Astrocyte (in vitro differentiated cells and primary cell): ENCODE measurements at regions not wholly inside any gene's neighbourhood (a gene's known extent, or its start where the extent isn't known, plus 50 kb on each side); places are given as distances from the start of the nearest gene placed in this dataset.

ENCODE experiments used
- DNase-seq: peaks from one replicate; pipeline ENCODE4 v3.0.0-alpha.2; 2010; ENCODE audit warnings: low read depth
- FAIRE-seq: peaks from 2 replicates; lab custom pipeline; 2011; peaks lifted over from hg19 to GRCh38; lab: Jason Lieb, UNC
- H2AFZ ChIP-seq: 2 replicates; pipeline ENCODE4 v1.6.0; 2012; ENCODE audit warnings: low read depth, low read length, inconsistent platforms
- H3K27ac ChIP-seq: 2 replicates; pipeline ENCODE4 v1.5.1; 2011; ENCODE audit warnings: low read depth, low read length, inconsistent platforms
- H3K27me3 ChIP-seq: 2 replicates; pipeline ENCODE4 v1.6.0; 2011; ENCODE audit warnings: low read length, inconsistent platforms; ENCODE audit not compliant: insufficient read depth
- H3K36me3 ChIP-seq: 2 replicates; pipeline ENCODE4 v1.5.1; 2011; ENCODE audit warnings: low read length, inconsistent platforms; ENCODE audit not compliant: insufficient read depth
- H3K4me1 ChIP-seq: 2 replicates; pipeline ENCODE4 v1.5.1; 2011; ENCODE audit warnings: low read length, inconsistent platforms; ENCODE audit not compliant: insufficient read depth
- H3K4me2 ChIP-seq: 2 replicates; pipeline ENCODE4 v1.6.0; 2012; ENCODE audit warnings: low read length, inconsistent platforms
- H3K4me3 ChIP-seq: 2 replicates; pipeline ENCODE4 v1.5.1; 2011; ENCODE audit warnings: low read depth, mild to moderate bottlenecking, low read length, inconsistent platforms; ENCODE audit not compliant: insufficient read depth
- H3K79me2 ChIP-seq: 2 replicates; pipeline ENCODE4 v1.6.0; 2012; ENCODE audit warnings: mild to moderate bottlenecking, low read length, inconsistent platforms; ENCODE audit not compliant: insufficient read depth
- H3K9ac ChIP-seq: 2 replicates; pipeline ENCODE4 v1.6.0; 2012; ENCODE audit warnings: mild to moderate bottlenecking, low read length, inconsistent platforms
- H3K9me3 ChIP-seq: 2 replicates; pipeline ENCODE4 v1.5.1; 2012; ENCODE audit warnings: low read depth, mild to moderate bottlenecking, low read length, inconsistent platforms; ENCODE audit not compliant: insufficient read depth
- H4K20me1 ChIP-seq: 2 replicates; pipeline ENCODE4 v1.6.0; 2012; ENCODE audit warnings: low read length, inconsistent platforms; ENCODE audit not compliant: insufficient read depth
- H3K27ac Mint-ChIP-seq: one replicate; pipeline ENCODE4 v1.8.0; 2021; ENCODE audit warnings: mild to moderate bottlenecking, mixed read lengths; ENCODE audit not compliant: unreplicated experiment
- H3K27me3 Mint-ChIP-seq: one replicate; pipeline ENCODE4 v1.8.0; 2021; ENCODE audit warnings: low read depth, mixed read lengths; ENCODE audit not compliant: unreplicated experiment
- H3K36me3 Mint-ChIP-seq: one replicate; pipeline ENCODE4 v1.8.0; 2021; ENCODE audit warnings: low read depth, mixed read lengths; ENCODE audit not compliant: unreplicated experiment
- H3K4me1 Mint-ChIP-seq: one replicate; pipeline ENCODE4 v1.8.0; 2021; ENCODE audit warnings: low read depth, mixed read lengths; ENCODE audit not compliant: unreplicated experiment
- H3K4me3 Mint-ChIP-seq: one replicate; pipeline ENCODE4 v1.8.0; 2021; ENCODE audit warnings: mild to moderate bottlenecking, moderate library complexity, mixed read lengths; ENCODE audit not compliant: unreplicated experiment
- H3K9me3 Mint-ChIP-seq: one replicate; pipeline ENCODE4 v1.8.0; 2021; ENCODE audit warnings: mild to moderate bottlenecking, mixed read lengths; ENCODE audit not compliant: unreplicated experiment
- CTCF ChIP-seq: IDR thresholded peaks from 2 replicates; pipeline ENCODE4 v1.5.1; 2011; ENCODE audit warnings: low read depth, mild to moderate bottlenecking, inconsistent platforms, low read length, moderate library complexity; ENCODE audit not compliant: insufficient read depth
- EZH2 ChIP-seq: IDR thresholded peaks from 2 replicates; pipeline ENCODE4 v1.6.1; 2012; ENCODE audit warnings: mild to moderate bottlenecking, low read length, inconsistent platforms; ENCODE audit not compliant: insufficient read depth

- no peak overlapping the region for H3K27ac ChIP-seq
- H3K4me2 ChIP-seq = no peak overlapping the region
- no peak overlapping the region for H3K4me3 ChIP-seq
- H3K36me3 Mint-ChIP-seq = no peaks in the 10 kb centered on the region
- no peaks in the 10 kb centered on the region for H3K9me3 Mint-ChIP-seq
- no peaks in the 10 kb centered on the region for H3K9me3 ChIP-seq
- H3K27me3 ChIP-seq = no peaks in the 10 kb centered on the region
- H3K4me1 Mint-ChIP-seq = peaks cover 2% of the 10 kb centered on the region
- no peak overlapping the region for H3K27ac Mint-ChIP-seq
- no peaks in the 10 kb centered on the region for H4K20me1 ChIP-seq
- H3K79me2 ChIP-seq = no peaks in the 10 kb centered on the region
- H3K27me3 Mint-ChIP-seq = no peaks in the 10 kb centered on the region
- H3K4me3 Mint-ChIP-seq = no peak overlapping the region
- no peak for DNase-seq
- H3K4me1 ChIP-seq = no peaks in the 10 kb centered on the region
- H3K36me3 ChIP-seq = no peaks in the 10 kb centered on the region
- no peak for FAIRE-seq
- H2AFZ ChIP-seq = no peak overlapping the region
- H3K9ac ChIP-seq = no peak overlapping the region
- TF ChIP-seq EZH2 = no peak
- no peak for TF ChIP-seq CTCF
These were observed 375.5 kb upstream of the TRIB2 start for GRCh38 chr2:12341215-12341614.

GRCh38 chr2:12341920-12342319 is 374.8 kb upstream of the TRIB2 start:
- no peaks in the 10 kb centered on the region for H3K9me3 Mint-ChIP-seq
- Histone ChIP-seq H3K4me1 (no peaks in the 10 kb centered on the region), H3K79me2 (no peaks in the 10 kb centered on the region), H3K27me3 (no peaks in the 10 kb centered on the region), H3K9ac (no peak overlapping the region), H4K20me1 (no peaks in the 10 kb centered on the region), H3K27ac (no peak overlapping the region), H2AFZ (no peak overlapping the region), H3K36me3 (no peaks in the 10 kb centered on the region), H3K4me3 (no peak overlapping the region), H3K4me2 (no peak overlapping the region), H3K9me3 (no peaks in the 10 kb centered on the region)
- H3K36me3 Mint-ChIP-seq = no peaks in the 10 kb centered on the region
- TF ChIP-seq EZH2 (no peak), CTCF (no peak)
- DNase-seq (peak; percentile 10), FAIRE-seq (no peak)
- no peak overlapping the region for H3K4me3 Mint-ChIP-seq
- no peak overlapping the region for H3K27ac Mint-ChIP-seq
- H3K4me1 Mint-ChIP-seq = peaks cover 2% of the 10 kb centered on the region
- H3K27me3 Mint-ChIP-seq = no peaks in the 10 kb centered on the region

- Histone ChIP-seq H2AFZ (no peak overlapping the region), H3K9me3 (no peaks in the 10 kb centered on the region), H3K4me1 (no peaks in the 10 kb centered on the region), H3K4me2 (no peak overlapping the region), H3K9ac (no peak overlapping the region), H3K79me2 (no peaks in the 10 kb centered on the region), H3K27ac (no peak overlapping the region), H3K36me3 (no peaks in the 10 kb centered on the region), H3K27me3 (no peaks in the 10 kb centered on the region), H3K4me3 (no peak overlapping the region), H4K20me1 (no peaks in the 10 kb centered on the region)
- Mint-ChIP-seq H3K36me3 (no peaks in the 10 kb centered on the region), H3K27ac (no peak overlapping the region), H3K27me3 (no peaks in the 10 kb centered on the region), H3K4me3 (no peak overlapping the region), H3K9me3 (no peaks in the 10 kb centered on the region), H3K4me1 (peaks cover 4% of the 10 kb centered on the region)
- FAIRE-seq = no peak
- DNase-seq = no peak
- TF ChIP-seq EZH2 (no peak), CTCF (no peak)
These were observed 373.6 kb upstream of the TRIB2 start for GRCh38 chr2:12343141-12343540.
